ENCODE measurements at regions not wholly inside any gene's neighbourhood (a gene's known extent, or its start where the extent isn't known, plus 50 kb on each side); places are given as distances from the start of the nearest gene placed in this dataset.

- TF ChIP-seq CTCF (IDR thresholded peaks at IDR 0.05) (no peak), POLR2A (IDR thresholded peaks at IDR 0.05) (no peak)
These were observed 197.5 kb downstream of the FRK start for GRCh38 chr6:115863211-115863610.
